B cell (primary cell): ENCODE measurements at regions not wholly inside any gene's neighbourhood (a gene's known extent, or its start where the extent isn't known, plus 50 kb on each side); places are given as distances from the start of the nearest gene placed in this dataset.

Experiments used
- EZH2 ChIP-seq: IDR thresholded peaks from 2 replicates; pipeline ENCODE4 v1.6.1; 2012; ENCODE audit warnings: borderline replicate concordance, low read depth, mild to moderate bottlenecking, moderate library complexity, low read length; ENCODE audit not compliant: insufficient read depth, poor library complexity, severe bottlenecking
- TF ChIP-seq, protein P1 (sequence below): fragments of 200-600 bp; IDR thresholded peaks from one replicate; pipeline ENCODE4 v1.8.0; 2022; ENCODE audit warnings: antibody characterized with exemption, mild to moderate bottlenecking

DNA sequence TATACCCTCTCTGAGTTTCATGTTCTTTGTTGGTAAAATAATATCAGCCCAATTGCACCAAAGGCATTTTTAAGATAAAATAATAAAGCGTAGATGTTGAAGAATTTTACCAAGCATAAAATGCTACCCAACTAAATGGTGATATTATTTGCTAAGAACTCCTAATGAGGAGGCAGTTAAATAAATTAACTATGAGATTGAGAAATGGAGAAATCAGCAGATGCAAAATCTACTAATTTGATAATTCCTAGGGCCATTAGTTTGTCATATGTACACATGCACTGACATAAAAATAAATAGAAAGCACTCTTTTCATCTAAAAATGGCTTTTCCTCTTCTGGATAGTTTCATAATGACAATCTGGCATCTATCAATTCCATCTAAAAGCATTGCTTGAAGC lies 681.5 kb upstream of the FAM98A start:
- TF ChIP-seq, protein P1, sequence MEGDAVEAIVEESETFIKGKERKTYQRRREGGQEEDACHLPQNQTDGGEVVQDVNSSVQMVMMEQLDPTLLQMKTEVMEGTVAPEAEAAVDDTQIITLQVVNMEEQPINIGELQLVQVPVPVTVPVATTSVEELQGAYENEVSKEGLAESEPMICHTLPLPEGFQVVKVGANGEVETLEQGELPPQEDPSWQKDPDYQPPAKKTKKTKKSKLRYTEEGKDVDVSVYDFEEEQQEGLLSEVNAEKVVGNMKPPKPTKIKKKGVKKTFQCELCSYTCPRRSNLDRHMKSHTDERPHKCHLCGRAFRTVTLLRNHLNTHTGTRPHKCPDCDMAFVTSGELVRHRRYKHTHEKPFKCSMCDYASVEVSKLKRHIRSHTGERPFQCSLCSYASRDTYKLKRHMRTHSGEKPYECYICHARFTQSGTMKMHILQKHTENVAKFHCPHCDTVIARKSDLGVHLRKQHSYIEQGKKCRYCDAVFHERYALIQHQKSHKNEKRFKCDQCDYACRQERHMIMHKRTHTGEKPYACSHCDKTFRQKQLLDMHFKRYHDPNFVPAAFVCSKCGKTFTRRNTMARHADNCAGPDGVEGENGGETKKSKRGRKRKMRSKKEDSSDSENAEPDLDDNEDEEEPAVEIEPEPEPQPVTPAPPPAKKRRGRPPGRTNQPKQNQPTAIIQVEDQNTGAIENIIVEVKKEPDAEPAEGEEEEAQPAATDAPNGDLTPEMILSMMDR = no peak
- no peak for TF ChIP-seq EZH2
